ENCODE measurements at regions not wholly inside any gene's neighbourhood (a gene's known extent, or its start where the extent isn't known, plus 50 kb on each side); places are given as distances from the start of the nearest gene placed in this dataset.

GRCh38 chr1:117707371-117707770, 101.5 kb downstream of the TENT5C start:
- TF ChIP-seq CTCF (IDR thresholded peaks at IDR 0.05) (no peak), POLR2AphosphoS5 (IDR thresholded peaks at IDR 0.05) (no peak)

Measured in esophagus muscularis mucosa (tissue), 3 donors.